ENCODE measurements at regions not wholly inside any gene's neighbourhood (a gene's known extent, or its start where the extent isn't known, plus 50 kb on each side); places are given as distances from the start of the nearest gene placed in this dataset.

DNA sequence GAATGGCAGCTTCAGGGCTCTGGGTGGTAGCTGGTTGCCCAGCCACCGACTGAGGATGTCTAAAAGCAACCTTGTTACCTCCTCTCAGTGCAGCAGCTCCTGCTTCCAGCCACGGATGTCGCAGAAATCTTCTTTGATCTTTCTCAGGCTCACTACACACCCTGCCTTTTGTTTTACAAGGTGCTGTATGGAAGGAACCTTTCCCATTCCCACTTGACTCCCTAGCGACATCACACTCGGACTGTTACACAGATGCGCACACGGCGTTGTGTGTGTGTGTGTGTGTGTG, 135.8 kb upstream of the CPHXL start:
- TF ChIP-seq, protein P1, sequence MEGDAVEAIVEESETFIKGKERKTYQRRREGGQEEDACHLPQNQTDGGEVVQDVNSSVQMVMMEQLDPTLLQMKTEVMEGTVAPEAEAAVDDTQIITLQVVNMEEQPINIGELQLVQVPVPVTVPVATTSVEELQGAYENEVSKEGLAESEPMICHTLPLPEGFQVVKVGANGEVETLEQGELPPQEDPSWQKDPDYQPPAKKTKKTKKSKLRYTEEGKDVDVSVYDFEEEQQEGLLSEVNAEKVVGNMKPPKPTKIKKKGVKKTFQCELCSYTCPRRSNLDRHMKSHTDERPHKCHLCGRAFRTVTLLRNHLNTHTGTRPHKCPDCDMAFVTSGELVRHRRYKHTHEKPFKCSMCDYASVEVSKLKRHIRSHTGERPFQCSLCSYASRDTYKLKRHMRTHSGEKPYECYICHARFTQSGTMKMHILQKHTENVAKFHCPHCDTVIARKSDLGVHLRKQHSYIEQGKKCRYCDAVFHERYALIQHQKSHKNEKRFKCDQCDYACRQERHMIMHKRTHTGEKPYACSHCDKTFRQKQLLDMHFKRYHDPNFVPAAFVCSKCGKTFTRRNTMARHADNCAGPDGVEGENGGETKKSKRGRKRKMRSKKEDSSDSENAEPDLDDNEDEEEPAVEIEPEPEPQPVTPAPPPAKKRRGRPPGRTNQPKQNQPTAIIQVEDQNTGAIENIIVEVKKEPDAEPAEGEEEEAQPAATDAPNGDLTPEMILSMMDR (IDR thresholded peaks at IDR 0.05): no peak
- TF ChIP-seq POLR2AphosphoS5 (IDR thresholded peaks at IDR 0.05): no peak
- no peak for TF ChIP-seq POLR2A (IDR thresholded peaks at IDR 0.05)
